Caco-2 (cell line): ENCODE measurements at regions not wholly inside any gene's neighbourhood (a gene's known extent, or its start where the extent isn't known, plus 50 kb on each side); places are given as distances from the start of the nearest gene placed in this dataset.

Experiments used
- BruUV-seq: library from RNA; stranded (reverse); fragments of 400-500 nt; replicated peaks from 2 replicates; lab custom pipeline; 2021; lab: Mats Ljungman, UMichigan
- CTCF ChIA-PET: fragments of 300-600 bp; sonication (Branson Sonifier 250); formaldehyde crosslinking; loops from one replicate; lab custom pipeline; 2022; ENCODE audit warnings: antibody characterized with exemption; lab: Charles Lee
- POLR2A ChIA-PET: fragments of 300-600 bp; sonication (Branson Sonifier 250); formaldehyde crosslinking; loops from one replicate; lab custom pipeline; 2022; ENCODE audit warnings: antibody characterized with exemption; lab: Charles Lee
- DNase-seq, 2 experiments: peaks; one replicate each; pipeline versions ENCODE4 v3.0.0 to v3.0.0-alpha.2; 2020 to 2022
- H3K27me3 ChIP-seq: replicated peaks from 2 replicates; pipeline ENCODE4 v1.6.0; 2011; ENCODE audit warnings: low read length; ENCODE audit not compliant: control insufficient read depth, insufficient read depth
- H3K36me3 ChIP-seq: 2 replicates; pipeline ENCODE4 v1.5.1; 2011; ENCODE audit warnings: low read length; ENCODE audit not compliant: control insufficient read depth, insufficient read depth
- H3K4me1 ChIP-seq: fragments of 250-450 bp; sonication (Bioruptor Pico); 2 replicates; pipeline ENCODE4 v1.5.1; 2020; ENCODE audit warnings: mild to moderate bottlenecking
- H3K4me3 ChIP-seq: 2 replicates; pipeline ENCODE4 v1.5.1; 2011; ENCODE audit warnings: low read depth, mild to moderate bottlenecking, control low read depth, low read length
- H3K9me3 ChIP-seq: fragments of 250-450 bp; sonication (Bioruptor Pico); 2 replicates; pipeline ENCODE4 v1.5.1; 2020; ENCODE audit warnings: mild to moderate bottlenecking, moderate library complexity
- H3K27ac Mint-ChIP-seq: one replicate; pipeline ENCODE4 v1.8.0; 2022; ENCODE audit warnings: mixed read lengths; ENCODE audit not compliant: unreplicated experiment
- H3K27me3 Mint-ChIP-seq: one replicate; pipeline ENCODE4 v1.8.0; 2022; ENCODE audit warnings: mixed read lengths; ENCODE audit not compliant: insufficient read depth, unreplicated experiment
- H3K36me3 Mint-ChIP-seq: one replicate; pipeline ENCODE4 v1.8.0; 2022; ENCODE audit warnings: mild to moderate bottlenecking, mixed read lengths; ENCODE audit not compliant: insufficient read depth, unreplicated experiment
- H3K4me1 Mint-ChIP-seq: one replicate; pipeline ENCODE4 v1.8.0; 2022; ENCODE audit warnings: low read depth, mixed read lengths; ENCODE audit not compliant: unreplicated experiment
- H3K4me3 Mint-ChIP-seq: one replicate; pipeline ENCODE4 v1.8.0; 2022; ENCODE audit warnings: mild to moderate bottlenecking, moderate library complexity, mixed read lengths; ENCODE audit not compliant: unreplicated experiment
- H3K9me3 Mint-ChIP-seq: one replicate; pipeline ENCODE4 v1.8.0; 2022; ENCODE audit warnings: mixed read lengths; ENCODE audit not compliant: unreplicated experiment
- intact Hi-C: fragments of 100-400 bp; cut with micrococcal nuclease; formaldehyde crosslinking; loops from one replicate; pipeline ENCODE4 v1.10.0; 2022; ENCODE audit not compliant: unreplicated experiment
- TF ChIP-seq, protein P1 (sequence below), 2 experiments: fragments of 200-600 bp in 1 of 2; IDR thresholded peaks; 1 replicate in 1 of 2; 2 replicates in 1 of 2; pipeline versions ENCODE4 v1.5.1 to v1.8.0; 2011 to 2022; ENCODE audit warnings: antibody characterized with exemption in 1 of 2, control low read depth in 1 of 2, inconsistent platforms in 1 of 2, low read depth in 1 of 2, low read length in 1 of 2, mild to moderate bottlenecking in 1 of 2, moderate library complexity in 1 of 2; ENCODE audit not compliant: insufficient read depth in 1 of 2, severe bottlenecking in 1 of 2, unreplicated experiment in 1 of 2

DNA sequence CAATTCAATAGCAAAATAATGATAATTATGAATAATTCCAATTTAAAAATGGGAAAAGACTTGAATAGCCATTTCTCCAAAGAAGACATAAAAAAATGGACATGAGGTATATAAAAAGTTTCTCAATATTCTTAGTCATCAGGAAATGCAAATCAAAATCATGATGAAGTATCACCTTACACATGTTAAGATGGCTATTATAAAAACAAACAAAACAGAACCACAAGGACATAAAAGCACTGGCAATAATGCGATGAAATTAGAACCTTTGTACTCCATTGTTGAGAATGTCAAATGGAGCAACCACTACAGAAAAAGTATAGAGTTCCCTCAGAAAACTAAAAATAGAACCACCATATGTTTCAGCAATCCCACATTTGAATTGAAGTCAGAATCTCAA, 1186.1 kb downstream of the SLITRK5 start:
- TF ChIP-seq, protein P1, sequence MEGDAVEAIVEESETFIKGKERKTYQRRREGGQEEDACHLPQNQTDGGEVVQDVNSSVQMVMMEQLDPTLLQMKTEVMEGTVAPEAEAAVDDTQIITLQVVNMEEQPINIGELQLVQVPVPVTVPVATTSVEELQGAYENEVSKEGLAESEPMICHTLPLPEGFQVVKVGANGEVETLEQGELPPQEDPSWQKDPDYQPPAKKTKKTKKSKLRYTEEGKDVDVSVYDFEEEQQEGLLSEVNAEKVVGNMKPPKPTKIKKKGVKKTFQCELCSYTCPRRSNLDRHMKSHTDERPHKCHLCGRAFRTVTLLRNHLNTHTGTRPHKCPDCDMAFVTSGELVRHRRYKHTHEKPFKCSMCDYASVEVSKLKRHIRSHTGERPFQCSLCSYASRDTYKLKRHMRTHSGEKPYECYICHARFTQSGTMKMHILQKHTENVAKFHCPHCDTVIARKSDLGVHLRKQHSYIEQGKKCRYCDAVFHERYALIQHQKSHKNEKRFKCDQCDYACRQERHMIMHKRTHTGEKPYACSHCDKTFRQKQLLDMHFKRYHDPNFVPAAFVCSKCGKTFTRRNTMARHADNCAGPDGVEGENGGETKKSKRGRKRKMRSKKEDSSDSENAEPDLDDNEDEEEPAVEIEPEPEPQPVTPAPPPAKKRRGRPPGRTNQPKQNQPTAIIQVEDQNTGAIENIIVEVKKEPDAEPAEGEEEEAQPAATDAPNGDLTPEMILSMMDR (IDR thresholded peaks at IDR 0.05; ENCODE audit: insufficient read depth in 1 of 2, low read depth in 1 of 2, low read length in 1 of 2, severe bottlenecking in 1 of 2, unreplicated experiment in 1 of 2) = no peak
- no peak overlapping the region for H3K4me3 ChIP-seq
- no peaks in the 10 kb centered on the region for H3K36me3 ChIP-seq
- Mint-ChIP-seq H3K27ac (no peak overlapping the region), H3K4me3 (no peak overlapping the region), H3K4me1 (no peaks in the 10 kb centered on the region), H3K9me3 (peaks cover 10% of the 10 kb centered on the region), H3K27me3 (no peaks in the 10 kb centered on the region), H3K36me3 (no peaks in the 10 kb centered on the region)
- no peak for DNase-seq
- no peaks in the 10 kb centered on the region for H3K9me3 ChIP-seq
- intact Hi-C loops = no loop called here
- ChIA-PET CTCF (no interaction called here), POLR2A (no interaction called here)
- H3K4me1 ChIP-seq = no peaks in the 10 kb centered on the region
- no TSS peak for BruUV-seq
- H3K27me3 ChIP-seq = no peaks in the 10 kb centered on the region

DNA sequence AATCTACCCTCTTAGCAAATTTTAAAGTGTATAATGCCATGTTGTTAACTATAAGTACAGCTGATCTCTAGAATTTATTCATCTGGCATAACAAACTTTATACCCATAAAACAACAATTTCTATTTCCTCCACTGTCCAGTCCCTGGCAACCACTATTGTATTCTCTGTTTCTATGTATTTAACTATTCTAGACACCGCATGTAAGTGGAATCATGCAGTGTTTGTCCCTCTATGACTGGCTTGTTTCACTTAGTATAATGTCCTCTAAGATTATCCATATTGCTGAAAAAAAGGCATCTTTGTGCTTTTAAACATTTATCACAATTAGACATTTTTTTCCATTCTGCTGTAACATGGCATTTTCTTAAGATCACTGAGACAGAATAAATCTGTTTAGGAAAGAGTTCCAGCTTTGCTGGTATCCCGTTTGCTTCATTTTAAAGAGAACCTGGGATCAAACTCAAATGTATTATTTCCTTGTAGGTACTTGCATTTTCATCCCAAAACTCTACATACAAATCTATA, 1191.0 kb downstream of the SLITRK5 start:
- no peaks in the 10 kb centered on the region for H3K4me1 ChIP-seq
- Mint-ChIP-seq H3K9me3 (no peaks in the 10 kb centered on the region), H3K36me3 (no peaks in the 10 kb centered on the region), H3K4me3 (no peak overlapping the region), H3K4me1 (no peaks in the 10 kb centered on the region), H3K27me3 (no peaks in the 10 kb centered on the region), H3K27ac (no peak overlapping the region)
- no peaks in the 10 kb centered on the region for H3K27me3 ChIP-seq
- no TSS peak for BruUV-seq
- intact Hi-C loops = no loop called here
- no peaks in the 10 kb centered on the region for H3K36me3 ChIP-seq
- ChIA-PET POLR2A (no interaction called here), CTCF (no interaction called here)
- H3K9me3 ChIP-seq = no peaks in the 10 kb centered on the region
- no peak overlapping the region for H3K4me3 ChIP-seq
- TF ChIP-seq, protein P1 (IDR thresholded peaks at IDR 0.05; ENCODE audit: insufficient read depth in 1 of 2, low read depth in 1 of 2, low read length in 1 of 2, severe bottlenecking in 1 of 2, unreplicated experiment in 1 of 2) = no peak
- no peak for DNase-seq

DNA sequence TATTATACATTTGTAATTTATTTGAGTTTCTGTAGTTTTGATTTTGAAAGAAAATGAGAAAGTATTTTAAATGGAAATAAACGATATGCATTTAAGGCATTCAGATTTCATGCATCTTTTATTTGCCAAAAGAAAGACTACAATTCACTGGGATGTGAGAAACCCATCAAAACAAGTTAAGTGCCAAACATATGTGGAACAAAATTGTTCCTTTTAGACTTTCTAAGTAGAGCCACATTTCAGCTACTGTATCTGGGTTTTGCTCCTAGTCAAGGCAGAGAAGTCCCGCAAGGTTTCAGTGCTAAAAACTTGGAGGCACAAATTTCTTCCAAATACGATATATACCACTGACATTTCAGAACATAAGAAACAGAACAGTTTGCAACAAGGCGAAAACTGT, 1191.9 kb downstream of the SLITRK5 start:
- Mint-ChIP-seq H3K27me3 (no peaks in the 10 kb centered on the region), H3K36me3 (no peaks in the 10 kb centered on the region), H3K9me3 (no peaks in the 10 kb centered on the region), H3K4me1 (no peaks in the 10 kb centered on the region), H3K27ac (no peak overlapping the region), H3K4me3 (no peak overlapping the region)
- CTCF ChIA-PET = no interaction called here
- no TSS peak for BruUV-seq
- Histone ChIP-seq H3K36me3 (no peaks in the 10 kb centered on the region), H3K27me3 (no peaks in the 10 kb centered on the region), H3K9me3 (no peaks in the 10 kb centered on the region), H3K4me1 (no peaks in the 10 kb centered on the region), H3K4me3 (no peak overlapping the region)
- intact Hi-C loops = no loop called here
- POLR2A ChIA-PET = no interaction called here
- no peak for DNase-seq
- TF ChIP-seq, protein P1 (IDR thresholded peaks at IDR 0.05; ENCODE audit: insufficient read depth in 1 of 2, low read depth in 1 of 2, low read length in 1 of 2, severe bottlenecking in 1 of 2, unreplicated experiment in 1 of 2) = no peak
